ENCODE measurements at regions not wholly inside any gene's neighbourhood (a gene's known extent, or its start where the extent isn't known, plus 50 kb on each side); places are given as distances from the start of the nearest gene placed in this dataset.

- TF ChIP-seq POLR2AphosphoS5 (IDR thresholded peaks at IDR 0.05) (no peak), POLR2A (IDR thresholded peaks at IDR 0.05) (no peak)
These were observed 147.1 kb upstream of the MYCN start for GRCh38 chr2:15793078-15793913.

Measured in spleen (tissue), 3 donors.